A673 (cell line): ENCODE measurements at regions not wholly inside any gene's neighbourhood (a gene's known extent, or its start where the extent isn't known, plus 50 kb on each side); places are given as distances from the start of the nearest gene placed in this dataset.

ENCODE experiments used
- EZH2 ChIP-seq: fragments of 200-600 bp; sonication (generic); IDR thresholded peaks from 2 replicates; pipeline ENCODE4 v1.6.1; 2017; ENCODE audit warnings: borderline replicate concordance, low read depth, mild to moderate bottlenecking, mixed read lengths, antibody characterized with exemption, low read length; ENCODE audit not compliant: poor library complexity, severe bottlenecking
- TF ChIP-seq, protein P1 (sequence below): fragments of 300-800, 200-600 bp; sonication (generic); conservative IDR thresholded peaks from 2 replicates; pipeline ENCODE4 v1.5.1; 2017; ENCODE audit warnings: low read depth, mild to moderate bottlenecking, antibody characterized with exemption, low read length, moderate library complexity, mixed read lengths

DNA sequence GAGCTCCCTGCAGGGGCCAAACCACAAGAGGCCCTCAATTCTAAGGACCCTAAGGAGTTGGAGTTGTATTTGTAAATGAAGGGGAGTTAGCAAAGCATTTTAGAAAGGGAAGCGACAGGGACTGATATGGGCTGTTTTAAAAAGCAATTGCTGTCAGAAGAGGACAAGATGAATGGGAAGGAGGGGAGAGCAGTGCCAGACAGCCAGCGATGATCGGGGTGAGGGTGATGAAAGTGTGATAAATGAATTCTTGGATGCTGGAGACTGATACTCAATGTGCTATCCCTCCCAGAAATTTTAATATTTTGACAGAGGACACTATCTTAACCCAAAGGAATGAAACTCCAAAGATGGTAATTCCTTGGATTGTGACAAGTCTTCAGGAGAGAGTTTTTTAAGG, 289.2 kb downstream of the CLIC5 start:
- no peak for TF ChIP-seq EZH2
- TF ChIP-seq, protein P1, sequence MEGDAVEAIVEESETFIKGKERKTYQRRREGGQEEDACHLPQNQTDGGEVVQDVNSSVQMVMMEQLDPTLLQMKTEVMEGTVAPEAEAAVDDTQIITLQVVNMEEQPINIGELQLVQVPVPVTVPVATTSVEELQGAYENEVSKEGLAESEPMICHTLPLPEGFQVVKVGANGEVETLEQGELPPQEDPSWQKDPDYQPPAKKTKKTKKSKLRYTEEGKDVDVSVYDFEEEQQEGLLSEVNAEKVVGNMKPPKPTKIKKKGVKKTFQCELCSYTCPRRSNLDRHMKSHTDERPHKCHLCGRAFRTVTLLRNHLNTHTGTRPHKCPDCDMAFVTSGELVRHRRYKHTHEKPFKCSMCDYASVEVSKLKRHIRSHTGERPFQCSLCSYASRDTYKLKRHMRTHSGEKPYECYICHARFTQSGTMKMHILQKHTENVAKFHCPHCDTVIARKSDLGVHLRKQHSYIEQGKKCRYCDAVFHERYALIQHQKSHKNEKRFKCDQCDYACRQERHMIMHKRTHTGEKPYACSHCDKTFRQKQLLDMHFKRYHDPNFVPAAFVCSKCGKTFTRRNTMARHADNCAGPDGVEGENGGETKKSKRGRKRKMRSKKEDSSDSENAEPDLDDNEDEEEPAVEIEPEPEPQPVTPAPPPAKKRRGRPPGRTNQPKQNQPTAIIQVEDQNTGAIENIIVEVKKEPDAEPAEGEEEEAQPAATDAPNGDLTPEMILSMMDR, result no peak
